HEK293 (cell line): ENCODE measurements at regions not wholly inside any gene's neighbourhood (a gene's known extent, or its start where the extent isn't known, plus 50 kb on each side); places are given as distances from the start of the nearest gene placed in this dataset.

Source experiments
- CTCF ChIA-PET: fragments of 350-600 bp; formaldehyde crosslinking; extraction: SDS; loops from one replicate; lab custom pipeline; 2021; ENCODE audit warnings: antibody characterized with exemption; lab: Yijun Ruan, JAX
- POLR2A ChIA-PET: fragments of 300-600 bp; formaldehyde crosslinking; extraction: SDS; loops from one replicate; lab custom pipeline; 2020; ENCODE audit warnings: antibody characterized with exemption, inconsistent platforms; lab: Yijun Ruan, JAX
- H3K27ac ChIP-seq: fragments of 200-500 bp; sonication (Bioruptor generic); 2 replicates; pipeline ENCODE4 v1.5.1; 2014; ENCODE audit warnings: low read depth, low read length, control low read depth, inconsistent platforms; ENCODE audit errors: extremely low read depth
- H3K36me3 ChIP-seq, 2 experiments: fragments of 200-500 bp in 1 of 2; sonication (Bioruptor generic) in 1 of 2; 1 replicate in 1 of 2; 2 replicates in 1 of 2; pipeline ENCODE4 v1.5.1; 2014 to 2017; ENCODE audit warnings: inconsistent platforms in 2 of 2, low read length in 2 of 2; ENCODE audit not compliant: control insufficient read depth in 2 of 2, insufficient read depth in 1 of 2
- H3K4me1 ChIP-seq: fragments of 200-500 bp; sonication (Bioruptor generic); 2 replicates; pipeline ENCODE4 v1.5.1; 2014; ENCODE audit warnings: mild to moderate bottlenecking, low read length, inconsistent platforms; ENCODE audit not compliant: control insufficient read depth, insufficient read depth
- H3K4me3 ChIP-seq: 2 replicates; pipeline ENCODE4 v1.5.1; 2011; ENCODE audit warnings: low read depth, mild to moderate bottlenecking, control low read depth, low read length, moderate library complexity
- H3K9me3 ChIP-seq: fragments of 200-500 bp; sonication (Bioruptor generic); 2 replicates; pipeline ENCODE4 v1.5.1; 2014; ENCODE audit warnings: low read depth, low read length, inconsistent platforms; ENCODE audit not compliant: control insufficient read depth, insufficient read depth
- ATF2 ChIP-seq: fragments of 450-650 bp; formaldehyde crosslinking; IDR thresholded peaks from 2 replicates; pipeline ENCODE4 v1.5.1; 2016; ENCODE audit warnings: missing biosample characterization, missing genetic modification characterization, low read depth
- GLIS1 ChIP-seq: fragments of 450-650 bp; formaldehyde crosslinking; IDR thresholded peaks from 2 replicates; pipeline ENCODE4 v1.5.1; 2016; ENCODE audit warnings: missing biosample characterization, missing genetic modification characterization
- IKZF3 ChIP-seq: fragments of 450-650 bp; IDR thresholded peaks from 2 replicates; pipeline ENCODE4 v1.5.0; 2018; ENCODE audit warnings: missing biosample characterization, mild to moderate bottlenecking, missing genetic modification characterization, moderate library complexity
- KLF16 ChIP-seq: fragments of 450-650 bp; formaldehyde crosslinking; IDR thresholded peaks from 2 replicates; pipeline ENCODE4 v1.5.1; 2017; ENCODE audit warnings: missing biosample characterization, missing genetic modification characterization
- MEIS1 ChIP-seq: sonication (generic); formaldehyde crosslinking; IDR thresholded peaks from 2 replicates; pipeline ENCODE4 v1.8.1; 2022; ENCODE audit warnings: missing genetic modification reagents, mild to moderate bottlenecking, borderline replicate concordance
- PATZ1 ChIP-seq: fragments of 450-650 bp; formaldehyde crosslinking; IDR thresholded peaks from 2 replicates; pipeline ENCODE4 v1.5.1; 2016; ENCODE audit warnings: missing biosample characterization, missing genetic modification characterization
- SALL2 ChIP-seq: fragments of 450-650 bp; formaldehyde crosslinking; IDR thresholded peaks from 2 replicates; pipeline ENCODE4 v1.5.0; 2017; ENCODE audit warnings: missing biosample characterization, mild to moderate bottlenecking, missing genetic modification characterization, borderline replicate concordance
- SETDB1 ChIP-seq: IDR thresholded peaks from one replicate; pipeline ENCODE4 v1.6.1; 2017; ENCODE audit warnings: mild to moderate bottlenecking, low read length, moderate library complexity, mixed read lengths; ENCODE audit not compliant: insufficient read length
- ZBTB48 ChIP-seq: fragments of 450-650 bp; formaldehyde crosslinking; IDR thresholded peaks from 2 replicates; pipeline ENCODE4 v1.5.1; 2016; ENCODE audit warnings: missing biosample characterization, missing genetic modification characterization
- ZFHX2 ChIP-seq: fragments of 450-650 bp; formaldehyde crosslinking; conservative IDR thresholded peaks from 2 replicates; pipeline ENCODE4 v1.5.1; 2016; ENCODE audit warnings: missing biosample characterization, missing genetic modification characterization
- ZNF19 ChIP-seq: fragments of 450-650 bp; formaldehyde crosslinking; IDR thresholded peaks from 2 replicates; pipeline ENCODE4; 2016; ENCODE audit warnings: missing biosample characterization, missing genetic modification characterization, low read depth
- ZNF292 ChIP-seq: fragments of 450-650 bp; formaldehyde crosslinking; IDR thresholded peaks from 2 replicates; pipeline ENCODE4 v1.5.1; 2016; ENCODE audit warnings: low read depth, missing biosample characterization, missing genetic modification characterization, borderline replicate concordance
- ZNF311 ChIP-seq: fragments of 450-650 bp; formaldehyde crosslinking; IDR thresholded peaks from 2 replicates; pipeline ENCODE4 v1.5.1; 2017; ENCODE audit warnings: missing biosample characterization, missing genetic modification characterization, borderline replicate concordance
- ZNF433 ChIP-seq: fragments of 450-650 bp; formaldehyde crosslinking; IDR thresholded peaks from 2 replicates; pipeline ENCODE4 v1.5.1; 2016; ENCODE audit warnings: missing biosample characterization, missing genetic modification characterization, low read depth
- ZNF488 ChIP-seq: fragments of 450-650 bp; formaldehyde crosslinking; IDR thresholded peaks from 2 replicates; pipeline ENCODE4 v1.5.1; 2016; ENCODE audit warnings: missing biosample characterization, missing genetic modification characterization
- ZNF561 ChIP-seq: fragments of 450-650 bp; IDR thresholded peaks from 2 replicates; pipeline ENCODE4 v1.5.1; 2018; ENCODE audit warnings: missing biosample characterization, missing genetic modification characterization, borderline replicate concordance
- ZNF654 ChIP-seq: fragments of 450-650 bp; formaldehyde crosslinking; IDR thresholded peaks from 2 replicates; pipeline ENCODE4 v1.5.1; 2016; ENCODE audit warnings: low read depth, missing biosample characterization, missing genetic modification characterization
- ZNF677 ChIP-seq: fragments of 450-650 bp; IDR thresholded peaks from 2 replicates; pipeline ENCODE4 v1.5.0; 2018; ENCODE audit warnings: missing biosample characterization, mild to moderate bottlenecking, missing genetic modification characterization, moderate library complexity
- ZNF785 ChIP-seq: fragments of 450-650 bp; formaldehyde crosslinking; IDR thresholded peaks from 2 replicates; pipeline ENCODE4 v1.5.1; 2016; ENCODE audit warnings: missing biosample characterization, missing genetic modification characterization
- TF ChIP-seq, protein P1 (sequence below): fragments of 450-650 bp; formaldehyde crosslinking; IDR thresholded peaks from 2 replicates; pipeline ENCODE4 v1.5.1; 2017; ENCODE audit warnings: missing biosample characterization, missing genetic modification characterization
- TF ChIP-seq, protein P2 (sequence below): fragments of 450-650 bp; formaldehyde crosslinking; IDR thresholded peaks from 2 replicates; pipeline ENCODE4 v1.5.1; 2017; ENCODE audit warnings: missing biosample characterization, missing genetic modification characterization
- TF ChIP-seq, protein P3 (sequence below): fragments of 450-650 bp; IDR thresholded peaks from 2 replicates; pipeline ENCODE4 v1.5.1; 2018; ENCODE audit warnings: missing biosample characterization, mild to moderate bottlenecking, missing genetic modification characterization

GRCh38 chr18:65631766-65632165 lies 119.0 kb upstream of the CDH7 start (continued):
- TF ChIP-seq ZNF311 (tag by site-specific recombination) (no peak), ZNF677 (no peak)
- TF ChIP-seq, all 188 proteins: peak for 0

DNA sequence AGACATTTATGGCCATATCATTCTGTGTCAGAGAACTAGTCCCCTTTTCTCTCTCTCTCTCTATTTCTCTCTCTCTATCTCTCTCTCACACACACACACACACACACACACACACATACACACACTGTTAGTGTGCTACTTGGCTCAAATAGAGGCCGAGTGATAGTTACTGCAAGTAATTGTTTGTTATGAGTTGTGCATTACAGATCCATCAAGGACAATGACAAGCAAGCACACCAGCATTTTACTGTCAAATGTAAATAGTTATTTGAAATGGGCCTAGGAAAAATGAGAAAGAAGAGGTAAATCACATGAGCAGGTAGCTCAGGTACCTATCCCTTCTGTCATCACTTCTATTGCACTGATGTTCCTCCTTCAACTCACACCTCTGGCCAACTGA lies 122.4 kb upstream of the CDH7 start:
- Histone ChIP-seq H3K9me3 (no peaks in the 10 kb centered on the region), H3K4me1 (no peaks in the 10 kb centered on the region), H3K27ac (no peak overlapping the region), H3K4me3 (no peak overlapping the region), H3K36me3 (no peaks in the 10 kb centered on the region)
- CTCF ChIA-PET = no interaction called here
- TF ChIP-seq SALL2 (tag by site-specific recombination) = no peak
- TF ChIP-seq GLIS1 (tag by site-specific recombination) = no peak
- TF ChIP-seq KLF16 (tag by site-specific recombination) = no peak
- no peak for TF ChIP-seq ZFHX2 (tag by site-specific recombination)
- no peak for TF ChIP-seq SETDB1
- TF ChIP-seq ATF2 (tag by site-specific recombination) = no peak
- TF ChIP-seq, protein P1, sequence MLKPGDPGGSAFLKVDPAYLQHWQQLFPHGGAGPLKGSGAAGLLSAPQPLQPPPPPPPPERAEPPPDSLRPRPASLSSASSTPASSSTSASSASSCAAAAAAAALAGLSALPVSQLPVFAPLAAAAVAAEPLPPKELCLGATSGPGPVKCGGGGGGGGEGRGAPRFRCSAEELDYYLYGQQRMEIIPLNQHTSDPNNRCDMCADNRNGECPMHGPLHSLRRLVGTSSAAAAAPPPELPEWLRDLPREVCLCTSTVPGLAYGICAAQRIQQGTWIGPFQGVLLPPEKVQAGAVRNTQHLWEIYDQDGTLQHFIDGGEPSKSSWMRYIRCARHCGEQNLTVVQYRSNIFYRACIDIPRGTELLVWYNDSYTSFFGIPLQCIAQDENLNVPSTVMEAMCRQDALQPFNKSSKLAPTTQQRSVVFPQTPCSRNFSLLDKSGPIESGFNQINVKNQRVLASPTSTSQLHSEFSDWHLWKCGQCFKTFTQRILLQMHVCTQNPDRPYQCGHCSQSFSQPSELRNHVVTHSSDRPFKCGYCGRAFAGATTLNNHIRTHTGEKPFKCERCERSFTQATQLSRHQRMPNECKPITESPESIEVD (tag by site-specific recombination) = no peak
- TF ChIP-seq MEIS1 = no peak
- TF ChIP-seq ZNF488 = no peak
- TF ChIP-seq ZNF561 (tag by site-specific recombination) = no peak
- TF ChIP-seq ZNF785 (tag by site-specific recombination) = no peak
- TF ChIP-seq ZNF19 (tag by site-specific recombination) = no peak
- no peak for TF ChIP-seq IKZF3 (tag by site-specific recombination)
- TF ChIP-seq, protein P2, sequence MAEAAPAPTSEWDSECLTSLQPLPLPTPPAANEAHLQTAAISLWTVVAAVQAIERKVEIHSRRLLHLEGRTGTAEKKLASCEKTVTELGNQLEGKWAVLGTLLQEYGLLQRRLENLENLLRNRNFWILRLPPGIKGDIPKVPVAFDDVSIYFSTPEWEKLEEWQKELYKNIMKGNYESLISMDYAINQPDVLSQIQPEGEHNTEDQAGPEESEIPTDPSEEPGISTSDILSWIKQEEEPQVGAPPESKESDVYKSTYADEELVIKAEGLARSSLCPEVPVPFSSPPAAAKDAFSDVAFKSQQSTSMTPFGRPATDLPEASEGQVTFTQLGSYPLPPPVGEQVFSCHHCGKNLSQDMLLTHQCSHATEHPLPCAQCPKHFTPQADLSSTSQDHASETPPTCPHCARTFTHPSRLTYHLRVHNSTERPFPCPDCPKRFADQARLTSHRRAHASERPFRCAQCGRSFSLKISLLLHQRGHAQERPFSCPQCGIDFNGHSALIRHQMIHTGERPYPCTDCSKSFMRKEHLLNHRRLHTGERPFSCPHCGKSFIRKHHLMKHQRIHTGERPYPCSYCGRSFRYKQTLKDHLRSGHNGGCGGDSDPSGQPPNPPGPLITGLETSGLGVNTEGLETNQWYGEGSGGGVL (tag by site-specific recombination) = no peak
- no peak for TF ChIP-seq ZNF654
- no peak for TF ChIP-seq ZBTB48 (tag by site-specific recombination)
- no peak for TF ChIP-seq PATZ1 (tag by site-specific recombination)
- no peak for TF ChIP-seq ZNF433 (tag by site-specific recombination)
- TF ChIP-seq, protein P3, sequence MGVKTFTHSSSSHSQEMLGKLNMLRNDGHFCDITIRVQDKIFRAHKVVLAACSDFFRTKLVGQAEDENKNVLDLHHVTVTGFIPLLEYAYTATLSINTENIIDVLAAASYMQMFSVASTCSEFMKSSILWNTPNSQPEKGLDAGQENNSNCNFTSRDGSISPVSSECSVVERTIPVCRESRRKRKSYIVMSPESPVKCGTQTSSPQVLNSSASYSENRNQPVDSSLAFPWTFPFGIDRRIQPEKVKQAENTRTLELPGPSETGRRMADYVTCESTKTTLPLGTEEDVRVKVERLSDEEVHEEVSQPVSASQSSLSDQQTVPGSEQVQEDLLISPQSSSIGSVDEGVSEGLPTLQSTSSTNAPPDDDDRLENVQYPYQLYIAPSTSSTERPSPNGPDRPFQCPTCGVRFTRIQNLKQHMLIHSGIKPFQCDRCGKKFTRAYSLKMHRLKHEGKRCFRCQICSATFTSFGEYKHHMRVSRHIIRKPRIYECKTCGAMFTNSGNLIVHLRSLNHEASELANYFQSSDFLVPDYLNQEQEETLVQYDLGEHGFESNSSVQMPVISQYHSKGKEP (tag by site-specific recombination) = no peak
- no peak for TF ChIP-seq ZNF292 (tag by site-specific recombination)
- POLR2A ChIA-PET = no interaction called here
